Caco-2 (cell line): ENCODE measurements at regions not wholly inside any gene's neighbourhood (a gene's known extent, or its start where the extent isn't known, plus 50 kb on each side); places are given as distances from the start of the nearest gene placed in this dataset.

Experiments
- BruUV-seq: library from RNA; stranded (reverse); fragments of 400-500 nt; replicated peaks from 2 replicates; lab custom pipeline; 2021; lab: Mats Ljungman, UMichigan
- CTCF ChIA-PET: fragments of 300-600 bp; sonication (Branson Sonifier 250); formaldehyde crosslinking; loops from one replicate; lab custom pipeline; 2022; ENCODE audit warnings: antibody characterized with exemption; lab: Charles Lee
- POLR2A ChIA-PET: fragments of 300-600 bp; sonication (Branson Sonifier 250); formaldehyde crosslinking; loops from one replicate; lab custom pipeline; 2022; ENCODE audit warnings: antibody characterized with exemption; lab: Charles Lee
- DNase-seq, 2 experiments: peaks; one replicate each; pipeline versions ENCODE4 v3.0.0 to v3.0.0-alpha.2; 2020 to 2022
- H3K27me3 ChIP-seq: replicated peaks from 2 replicates; pipeline ENCODE4 v1.6.0; 2011; ENCODE audit warnings: low read length; ENCODE audit not compliant: control insufficient read depth, insufficient read depth
- H3K36me3 ChIP-seq: 2 replicates; pipeline ENCODE4 v1.5.1; 2011; ENCODE audit warnings: low read length; ENCODE audit not compliant: control insufficient read depth, insufficient read depth
- H3K4me1 ChIP-seq: fragments of 250-450 bp; sonication (Bioruptor Pico); 2 replicates; pipeline ENCODE4 v1.5.1; 2020; ENCODE audit warnings: mild to moderate bottlenecking
- H3K4me3 ChIP-seq: 2 replicates; pipeline ENCODE4 v1.5.1; 2011; ENCODE audit warnings: low read depth, mild to moderate bottlenecking, control low read depth, low read length
- H3K9me3 ChIP-seq: fragments of 250-450 bp; sonication (Bioruptor Pico); 2 replicates; pipeline ENCODE4 v1.5.1; 2020; ENCODE audit warnings: mild to moderate bottlenecking, moderate library complexity
- H3K27ac Mint-ChIP-seq: one replicate; pipeline ENCODE4 v1.8.0; 2022; ENCODE audit warnings: mixed read lengths; ENCODE audit not compliant: unreplicated experiment
- H3K27me3 Mint-ChIP-seq: one replicate; pipeline ENCODE4 v1.8.0; 2022; ENCODE audit warnings: mixed read lengths; ENCODE audit not compliant: insufficient read depth, unreplicated experiment
- H3K36me3 Mint-ChIP-seq: one replicate; pipeline ENCODE4 v1.8.0; 2022; ENCODE audit warnings: mild to moderate bottlenecking, mixed read lengths; ENCODE audit not compliant: insufficient read depth, unreplicated experiment
- H3K4me1 Mint-ChIP-seq: one replicate; pipeline ENCODE4 v1.8.0; 2022; ENCODE audit warnings: low read depth, mixed read lengths; ENCODE audit not compliant: unreplicated experiment
- H3K4me3 Mint-ChIP-seq: one replicate; pipeline ENCODE4 v1.8.0; 2022; ENCODE audit warnings: mild to moderate bottlenecking, moderate library complexity, mixed read lengths; ENCODE audit not compliant: unreplicated experiment
- H3K9me3 Mint-ChIP-seq: one replicate; pipeline ENCODE4 v1.8.0; 2022; ENCODE audit warnings: mixed read lengths; ENCODE audit not compliant: unreplicated experiment
- CTCF ChIP-seq, 2 experiments: fragments of 200-600 bp in 1 of 2; IDR thresholded peaks; 1 replicate in 1 of 2; 2 replicates in 1 of 2; pipeline versions ENCODE4 v1.5.1 to v1.8.0; 2011 to 2022; ENCODE audit warnings: antibody characterized with exemption in 1 of 2, control low read depth in 1 of 2, inconsistent platforms in 1 of 2, low read depth in 1 of 2, low read length in 1 of 2, mild to moderate bottlenecking in 1 of 2, moderate library complexity in 1 of 2; ENCODE audit not compliant: insufficient read depth in 1 of 2, severe bottlenecking in 1 of 2, unreplicated experiment in 1 of 2
- intact Hi-C: fragments of 100-400 bp; cut with micrococcal nuclease; formaldehyde crosslinking; loops from one replicate; pipeline ENCODE4 v1.10.0; 2022; ENCODE audit not compliant: unreplicated experiment

GRCh38 chr14:89036371-89036770, 211.9 kb downstream of the TTC8 start:
- peaks cover 3% of the 10 kb centered on the region for H3K4me1 Mint-ChIP-seq

GRCh38 chr14:89037065-89037464, 212.6 kb downstream of the TTC8 start:
- BruUV-seq: no TSS peak
- H3K4me3 Mint-ChIP-seq: no peak overlapping the region
- Histone ChIP-seq H3K4me1 (0 out of 2 replicates have a peak, but pooled peaks cover 4% of the 10 kb centered on the region), H3K36me3 (no peaks in the 10 kb centered on the region), H3K4me3 (no peak overlapping the region), H3K27me3 (no peaks in the 10 kb centered on the region), H3K9me3 (no peaks in the 10 kb centered on the region)
- POLR2A ChIA-PET: no interaction called here
- peaks cover 7% of the 10 kb centered on the region for H3K4me1 Mint-ChIP-seq
- peaks cover 14% of the 10 kb centered on the region for H3K9me3 Mint-ChIP-seq
- no peak for DNase-seq
- no peak overlapping the region for H3K27ac Mint-ChIP-seq
- H3K27me3 Mint-ChIP-seq: peaks cover 3% of the 10 kb centered on the region
- CTCF ChIA-PET: no interaction called here
- H3K36me3 Mint-ChIP-seq: no peaks in the 10 kb centered on the region
- intact Hi-C loops: no loop called here
- TF ChIP-seq CTCF (IDR thresholded peaks at IDR 0.05; ENCODE audit: insufficient read depth in 1 of 2, low read depth in 1 of 2, low read length in 1 of 2, severe bottlenecking in 1 of 2, unreplicated experiment in 1 of 2): no peak

More at GRCh38 chr14:89036371-89036770, 211.9 kb downstream of the TTC8 start:
- ChIA-PET POLR2A (no interaction called here), CTCF (no interaction called here)
- intact Hi-C loops: no loop called here
- Histone ChIP-seq H3K36me3 (no peaks in the 10 kb centered on the region), H3K9me3 (no peaks in the 10 kb centered on the region), H3K4me3 (no peak overlapping the region), H3K27me3 (no peaks in the 10 kb centered on the region), H3K4me1 (0 out of 2 replicates have a peak, but pooled peaks cover 4% of the 10 kb centered on the region)
- no peak overlapping the region for H3K4me3 Mint-ChIP-seq
- DNase-seq: no peak
- no peak overlapping the region for H3K27ac Mint-ChIP-seq
- BruUV-seq: no TSS peak
- H3K9me3 Mint-ChIP-seq: peaks cover 14% of the 10 kb centered on the region
- no peaks in the 10 kb centered on the region for H3K36me3 Mint-ChIP-seq
- H3K27me3 Mint-ChIP-seq: peaks cover 3% of the 10 kb centered on the region
- TF ChIP-seq CTCF (IDR thresholded peaks at IDR 0.05; ENCODE audit: insufficient read depth in 1 of 2, low read depth in 1 of 2, low read length in 1 of 2, severe bottlenecking in 1 of 2, unreplicated experiment in 1 of 2): no peak

GRCh38 chr14:89040080-89040459, 215.6 kb downstream of the TTC8 start:
- H3K4me3 Mint-ChIP-seq: peak overlapping the region; percentile 77
- POLR2A ChIA-PET: no interaction called here

More at GRCh38 chr14:89040080-89040459, 215.6 kb downstream of the TTC8 start:
- CTCF ChIA-PET: interaction anchor here (1.1 to 1.6 kb wide), 3 partner anchors 9 to 197 kb away, joined by 3 to 9 read pairs (median 3); no protein-coding TSS in a partner anchor
- no peaks in the 10 kb centered on the region for H3K36me3 ChIP-seq
- intact Hi-C loops: loop anchor here (1.0 to 10.0 kb wide), 7 partner anchors 21 to 875 kb away; no protein-coding TSS in a partner anchor
- H3K27ac Mint-ChIP-seq: peak overlapping the region; percentile 89
- no peaks in the 10 kb centered on the region for H3K36me3 Mint-ChIP-seq
- H3K4me1 Mint-ChIP-seq: peaks cover 7% of the 10 kb centered on the region
- no TSS peak for BruUV-seq
- H3K27me3 Mint-ChIP-seq: peaks cover 3% of the 10 kb centered on the region
- peaks cover 14% of the 10 kb centered on the region for H3K9me3 Mint-ChIP-seq
- H3K9me3 ChIP-seq: peaks cover 3% of the 10 kb centered on the region; the same call in 1 of the 2 replicates
- no peak for DNase-seq
- TF ChIP-seq CTCF (IDR thresholded peaks at IDR 0.05; ENCODE audit: insufficient read depth in 1 of 2, low read depth in 1 of 2, low read length in 1 of 2, severe bottlenecking in 1 of 2, unreplicated experiment in 1 of 2): no peak
- no peak overlapping the region; the same call in 1 of the 2 replicates for H3K4me3 ChIP-seq
- no peaks in the 10 kb centered on the region for H3K27me3 ChIP-seq
- 0 out of 2 replicates have a peak, but pooled peaks cover 4% of the 10 kb centered on the region for H3K4me1 ChIP-seq
